Naive thymus-derived CD4-positive, alpha-beta T cell (primary cell): ENCODE measurements at regions not wholly inside any gene's neighbourhood (a gene's known extent, or its start where the extent isn't known, plus 50 kb on each side); places are given as distances from the start of the nearest gene placed in this dataset.
A peak's percentile ranks its signal among the peaks of the same experiment; 100 is the strongest.

Source experiments
- ATAC-seq: fragments of 150-1000 bp; cut with Tn5 transposase; 2 replicates; pipeline ENCODE4 v1.10.0; 2021; ENCODE audit warnings: mild to moderate bottlenecking, moderate library complexity
- CTCF ChIA-PET: fragments of 350-600 bp; sonication (Branson Sonifier 250); formaldehyde crosslinking; loops from one replicate; lab custom pipeline; 2021; ENCODE audit warnings: antibody characterized with exemption; lab: Charles Lee
- POLR2A ChIA-PET: fragments of 350-600 bp; sonication (Branson Sonifier 250); formaldehyde crosslinking; loops from one replicate; lab custom pipeline; 2021; ENCODE audit warnings: antibody characterized with exemption, inconsistent platforms; lab: Charles Lee
- DNase-seq, 9 donors: peaks; one replicate each; pipeline versions ENCODE4 v3.0.0 to v3.0.0-alpha.2; 2020 to 2022; ENCODE audit warnings: mixed read lengths in 1 of 9
- H3K27ac ChIP-seq: one replicate; pipeline ENCODE4 v1.7.0; 2013; ENCODE audit warnings: mild to moderate bottlenecking, low read depth, low read length, moderate library complexity
- H3K27me3 ChIP-seq, 2 donors: one replicate each; pipeline ENCODE4 v1.7.0; 2013; ENCODE audit warnings: low read length in 2 of 2, mild to moderate bottlenecking in 2 of 2, moderate library complexity in 2 of 2; ENCODE audit not compliant: control insufficient read depth in 2 of 2, insufficient read depth in 2 of 2
- H3K36me3 ChIP-seq, 3 experiments: 1 replicate in 2 of 3; 2 replicates in 1 of 3; pipeline ENCODE4 v1.7.0; 2013; ENCODE audit warnings: low read length in 3 of 3, mild to moderate bottlenecking in 3 of 3, moderate library complexity in 1 of 3; ENCODE audit not compliant: insufficient read depth in 3 of 3, control insufficient read depth in 2 of 3
- H3K4me1 ChIP-seq, 2 donors: one replicate each; pipeline ENCODE4 v1.7.0; 2013; ENCODE audit warnings: low read length in 2 of 2, mild to moderate bottlenecking in 2 of 2, moderate library complexity in 1 of 2; ENCODE audit not compliant: control insufficient read depth in 2 of 2, insufficient read depth in 2 of 2
- H3K4me3 ChIP-seq: 2 replicates; pipeline ENCODE4 v1.7.0; 2013; ENCODE audit warnings: mild to moderate bottlenecking, low read length
- H3K9me3 ChIP-seq, 3 experiments: 1 replicate in 2 of 3; 2 replicates in 1 of 3; pipeline ENCODE4 v1.7.0; 2013; ENCODE audit warnings: low read length in 3 of 3; ENCODE audit not compliant: control insufficient read depth in 2 of 3
- H3K27ac Mint-ChIP-seq, 9 donors: one replicate each; pipeline ENCODE4 v1.8.0; 2020 to 2022; ENCODE audit warnings: mixed read lengths in 9 of 9, mild to moderate bottlenecking in 8 of 9, moderate library complexity in 5 of 9, inconsistent platforms in 2 of 9
- H3K27me3 Mint-ChIP-seq, 5 donors: one replicate each; pipeline ENCODE4 v1.8.0; 2021 to 2022; ENCODE audit warnings: mixed read lengths in 5 of 5, mild to moderate bottlenecking in 1 of 5
- H3K36me3 Mint-ChIP-seq, 5 donors: one replicate each; pipeline ENCODE4 v1.8.0; 2020 to 2022; ENCODE audit warnings: mixed read lengths in 5 of 5, mild to moderate bottlenecking in 3 of 5, inconsistent platforms in 1 of 5
- H3K4me1 Mint-ChIP-seq, 7 donors: one replicate each; pipeline ENCODE4 v1.8.0; 2020 to 2022; ENCODE audit warnings: mixed read lengths in 7 of 7, mild to moderate bottlenecking in 3 of 7, inconsistent platforms in 1 of 7
- H3K4me3 Mint-ChIP-seq, 10 donors: one replicate each; pipeline ENCODE4 v1.8.0; 2020 to 2022; ENCODE audit warnings: mild to moderate bottlenecking in 10 of 10, mixed read lengths in 10 of 10, moderate library complexity in 6 of 10, inconsistent platforms in 2 of 10
- H3K9me3 Mint-ChIP-seq, 11 donors: one replicate each; pipeline ENCODE4 v1.8.0; 2020 to 2022; ENCODE audit warnings: mixed read lengths in 11 of 11, mild to moderate bottlenecking in 4 of 11, inconsistent platforms in 1 of 11, moderate library complexity in 1 of 11
- intact Hi-C, 2 donors: fragments of 100-400 bp; cut with micrococcal nuclease; formaldehyde crosslinking; loops; one replicate each; pipeline ENCODE4 v1.15.1; 2023

DNA sequence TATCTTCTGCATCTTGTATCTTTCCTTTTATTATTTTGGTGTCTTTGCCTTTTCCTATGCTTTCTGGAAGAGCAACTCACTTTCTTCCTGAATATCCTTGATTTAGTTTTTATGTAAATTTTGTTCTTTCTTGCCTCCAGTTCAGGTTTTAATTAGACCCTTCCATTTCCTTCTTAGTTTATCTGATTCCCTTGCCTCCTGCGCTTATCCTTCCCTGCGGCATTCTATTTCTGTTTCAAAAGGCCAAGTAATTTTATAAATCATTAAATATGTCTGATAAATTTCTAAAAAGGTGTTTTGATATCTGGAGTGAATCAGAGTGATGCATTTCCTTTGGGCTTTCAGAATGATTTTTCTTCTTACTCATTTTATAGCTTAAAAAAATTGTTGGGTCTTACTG is 167.7 kb upstream of the WDR11 start:
- Mint-ChIP-seq H3K9me3 (peaks cover 0 to 8% (median under 1%) of the 10 kb centered on the region in 11 donors), H3K36me3 (no peaks in the 10 kb centered on the region), H3K4me3 (no peak overlapping the region), H3K27ac (no peak overlapping the region), H3K4me1 (peaks cover 0 to 6% (median 0%) of the 10 kb centered on the region in 7 donors), H3K27me3 (peaks cover 0 to 12% (median 3%) of the 10 kb centered on the region in 5 donors)
- Histone ChIP-seq H3K9me3 (no peaks in the 10 kb centered on the region), H3K27ac (no peak overlapping the region), H3K36me3 (no peaks in the 10 kb centered on the region), H3K4me1 (peaks cover 0 to 4% of the 10 kb centered on the region in 2 donors), H3K4me3 (no peak overlapping the region), H3K27me3 (no peaks in the 10 kb centered on the region)
- intact Hi-C loops, result no loop called here
- no peak for DNase-seq
- no peak for ATAC-seq
- POLR2A ChIA-PET, result no interaction called here
- CTCF ChIA-PET, result no interaction called here

DNA sequence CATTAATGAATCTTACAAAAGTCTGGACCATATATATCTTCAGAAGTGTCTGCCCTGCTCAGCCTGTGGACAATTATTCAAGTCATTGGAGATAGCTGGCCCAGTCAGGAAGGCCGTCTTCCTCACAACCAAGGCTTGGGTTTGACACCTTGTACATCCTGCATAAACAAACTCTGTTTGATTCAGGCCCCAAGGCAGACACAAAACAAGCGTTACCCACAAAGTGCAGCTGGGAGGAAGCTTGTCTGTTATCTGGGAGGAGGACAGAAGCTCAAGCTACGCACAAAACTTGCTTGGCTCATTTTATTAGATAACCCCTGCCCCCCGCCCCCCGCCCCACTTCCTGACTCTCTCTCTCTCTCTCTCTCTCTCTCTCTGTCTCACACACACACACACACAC is 166.9 kb upstream of the WDR11 start:
- ATAC-seq (peak; percentile 55), DNase-seq (no peak)
- peaks cover 0 to 4% of the 10 kb centered on the region in 2 donors for H3K4me1 ChIP-seq
- Mint-ChIP-seq H3K4me3 (no peak overlapping the region), H3K9me3 (peaks cover 0 to 5% (median 0%) of the 10 kb centered on the region in 11 donors), H3K27me3 (peaks cover 0 to 12% (median 3%) of the 10 kb centered on the region in 5 donors), H3K36me3 (no peaks in the 10 kb centered on the region), H3K27ac (no peak overlapping the region), H3K4me1 (peaks cover 0 to 6% (median 0%) of the 10 kb centered on the region in 7 donors)
- ChIA-PET CTCF (no interaction called here), POLR2A (no interaction called here)
- intact Hi-C loops, result no loop called here
- H3K27me3 ChIP-seq, result no peaks in the 10 kb centered on the region
- H3K36me3 ChIP-seq, result no peaks in the 10 kb centered on the region
- H3K4me3 ChIP-seq, result no peak overlapping the region
- no peaks in the 10 kb centered on the region for H3K9me3 ChIP-seq
- H3K27ac ChIP-seq, result no peak overlapping the region

DNA sequence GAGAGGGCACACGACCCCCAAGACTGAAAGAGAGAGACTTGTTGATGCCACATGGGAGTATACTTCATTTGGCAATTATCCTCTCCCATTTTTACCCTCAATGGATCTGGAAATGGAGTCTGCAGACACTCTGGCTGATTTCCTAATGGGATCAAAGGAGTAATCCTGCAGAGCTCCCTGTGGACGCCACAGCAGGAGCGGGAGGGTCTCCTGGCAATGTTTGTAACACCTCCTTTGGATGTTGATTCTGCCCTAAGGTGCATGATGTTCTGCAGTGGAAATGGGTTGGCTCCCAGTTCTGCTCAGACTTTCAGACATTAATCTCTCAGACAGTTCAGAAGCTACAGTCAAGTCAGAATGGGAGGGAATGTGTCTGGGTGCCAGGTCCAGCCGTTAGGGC is 166.0 kb upstream of the WDR11 start:
- H3K36me3 Mint-ChIP-seq, result no peaks in the 10 kb centered on the region
- no peak overlapping the region for H3K4me3 ChIP-seq
- no peak overlapping the region for H3K27ac ChIP-seq
- no peaks in the 10 kb centered on the region for H3K9me3 ChIP-seq
- no peak for ATAC-seq
- H3K27ac Mint-ChIP-seq, result no peak overlapping the region
- DNase-seq, result no peak
- H3K4me1 ChIP-seq, result peaks cover 0 to 4% of the 10 kb centered on the region in 2 donors
- H3K36me3 ChIP-seq, result no peaks in the 10 kb centered on the region
- no peak overlapping the region for H3K4me3 Mint-ChIP-seq
- H3K27me3 Mint-ChIP-seq, result peaks cover 0 to 12% (median 3%) of the 10 kb centered on the region in 5 donors
- ChIA-PET CTCF (no interaction called here), POLR2A (no interaction called here)
- no peaks in the 10 kb centered on the region for H3K27me3 ChIP-seq
- intact Hi-C loops, result no loop called here
- peaks cover 0 to 7% (median 0%) of the 10 kb centered on the region in 7 donors for H3K4me1 Mint-ChIP-seq
- H3K9me3 Mint-ChIP-seq, result peaks cover 0 to 6% (median 0%) of the 10 kb centered on the region in 11 donors

DNA sequence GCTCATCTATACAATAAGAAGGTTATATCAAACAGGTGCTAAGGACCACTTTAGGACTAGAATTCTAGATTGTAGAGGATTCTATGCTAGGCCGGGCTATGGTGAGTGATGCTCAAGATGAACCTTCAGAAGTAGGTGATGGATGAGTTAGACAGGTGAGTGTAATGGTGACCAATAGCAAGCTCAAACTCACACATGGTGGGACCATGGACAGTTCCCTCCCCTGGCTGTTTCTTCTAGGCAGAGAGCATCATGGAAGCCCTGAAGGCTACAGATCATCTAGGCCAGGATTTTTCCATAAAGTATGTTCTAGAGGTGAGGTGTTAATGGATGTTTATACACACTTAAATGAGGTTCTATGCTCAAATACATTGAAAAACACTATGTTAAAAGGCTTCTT is 162.2 kb upstream of the WDR11 start:
- peaks cover 0 to 12% (median 0%) of the 10 kb centered on the region in 11 donors for H3K9me3 Mint-ChIP-seq
- no peak overlapping the region for H3K27ac Mint-ChIP-seq
- peaks cover 0 to 12% (median 3%) of the 10 kb centered on the region in 5 donors for H3K27me3 Mint-ChIP-seq
- Histone ChIP-seq H3K4me3 (no peak overlapping the region), H3K9me3 (no peaks in the 10 kb centered on the region), H3K27me3 (no peaks in the 10 kb centered on the region), H3K4me1 (peaks cover 0 to 8% of the 10 kb centered on the region in 2 donors), H3K36me3 (no peaks in the 10 kb centered on the region), H3K27ac (no peak overlapping the region)
- ATAC-seq, result no peak
- no peak overlapping the region for H3K4me3 Mint-ChIP-seq
- no peak for DNase-seq
- ChIA-PET CTCF (interaction anchor here (0.5 to 0.7 kb wide), 2 partner anchors 9 to 28 kb away, joined by 3 read pairs; no protein-coding TSS in a partner anchor), POLR2A (no interaction called here)
- peaks cover 0 to 12% (median 2%) of the 10 kb centered on the region in 7 donors for H3K4me1 Mint-ChIP-seq
- intact Hi-C loops, result no loop called here
- H3K36me3 Mint-ChIP-seq, result no peaks in the 10 kb centered on the region

GRCh38 chr10:120689777-120690529 is 161.2 kb upstream of the WDR11 start:
- ATAC-seq, result no peak
- no peak overlapping the region for H3K4me3 ChIP-seq
- H3K9me3 Mint-ChIP-seq, result peaks cover 0 to 15% (median 5%) of the 10 kb centered on the region in 11 donors
- CTCF ChIA-PET, result interaction anchor here (0.7 kb wide), 1 partner anchor 10 kb away, joined by 3 read pairs; no protein-coding TSS in a partner anchor
- H3K27me3 Mint-ChIP-seq, result peaks cover 0 to 12% (median 3%) of the 10 kb centered on the region in 5 donors
- POLR2A ChIA-PET, result no interaction called here
- intact Hi-C loops, result no loop called here
- no peaks in the 10 kb centered on the region for H3K27me3 ChIP-seq
- no peak overlapping the region for H3K4me3 Mint-ChIP-seq
- H3K9me3 ChIP-seq, result no peaks in the 10 kb centered on the region
- no peaks in the 10 kb centered on the region for H3K36me3 ChIP-seq
- H3K36me3 Mint-ChIP-seq, result no peaks in the 10 kb centered on the region
- no peak for DNase-seq
- H3K4me1 ChIP-seq, result peaks cover 0 to 7% of the 10 kb centered on the region in 2 donors
- H3K27ac ChIP-seq, result no peak overlapping the region
- peaks cover 0 to 8% (median 2%) of the 10 kb centered on the region in 7 donors for H3K4me1 Mint-ChIP-seq
- no peak overlapping the region for H3K27ac Mint-ChIP-seq

DNA sequence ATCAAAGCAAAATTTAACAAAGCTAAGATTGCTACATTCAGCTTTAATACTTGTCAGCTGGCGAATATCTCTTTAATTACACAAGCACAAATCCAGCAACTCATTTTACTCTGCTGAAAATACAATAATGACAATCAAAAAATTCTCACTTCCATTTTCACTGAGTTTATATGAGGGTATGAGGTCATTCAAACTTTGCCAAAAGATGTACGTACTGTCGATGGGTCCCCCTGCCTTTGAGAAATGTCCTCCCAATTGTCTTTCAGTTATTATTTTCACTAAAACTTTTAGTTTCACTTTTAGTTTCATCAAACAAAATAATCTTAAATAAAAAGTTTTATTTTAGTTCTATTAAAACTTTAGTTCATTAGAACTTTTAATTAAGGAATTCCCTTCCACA is 159.5 kb upstream of the WDR11 start:
- H3K27me3 ChIP-seq, result no peaks in the 10 kb centered on the region
- ATAC-seq (no peak), DNase-seq (no peak)
- intact Hi-C loops, result no loop called here
- H3K4me1 ChIP-seq, result peaks cover 0 to 4% of the 10 kb centered on the region in 2 donors
- Mint-ChIP-seq H3K36me3 (no peaks in the 10 kb centered on the region), H3K9me3 (peaks cover 0 to 29% (median 5%) of the 10 kb centered on the region in 11 donors), H3K4me1 (peaks cover 0 to 8% (median 2%) of the 10 kb centered on the region in 7 donors), H3K4me3 (peak overlapping the region in 2 of 10 donors; percentile 21 to 27), H3K27me3 (peaks cover 0 to 7% (median 0%) of the 10 kb centered on the region in 5 donors), H3K27ac (no peak overlapping the region)
- H3K27ac ChIP-seq, result no peak overlapping the region
- H3K9me3 ChIP-seq, result no peaks in the 10 kb centered on the region
- H3K4me3 ChIP-seq, result no peak overlapping the region
- POLR2A ChIA-PET, result no interaction called here
- no peaks in the 10 kb centered on the region for H3K36me3 ChIP-seq
- CTCF ChIA-PET, result no interaction called here
